Stomach (tissue), 4 donors: ENCODE measurements at regions not wholly inside any gene's neighbourhood (a gene's known extent, or its start where the extent isn't known, plus 50 kb on each side); places are given as distances from the start of the nearest gene placed in this dataset.

ENCODE experiments used
- CTCF ChIP-seq, 7 experiments: fragments of 450-650 bp in 4 of 7; fragments of 200-600 bp in 3 of 7; sonication (generic) in 3 of 7; IDR thresholded peaks; one replicate each; pipeline ENCODE4 v1.5.1; 2016 to 2019; ENCODE audit warnings: antibody characterized with exemption in 7 of 7, control low read depth in 2 of 7, mild to moderate bottlenecking in 1 of 7
- EP300 ChIP-seq: sonication (generic); formaldehyde crosslinking; IDR thresholded peaks from one replicate; pipeline ENCODE4 v1.6.1; 2017; ENCODE audit warnings: antibody characterized with exemption
- POLR2A ChIP-seq, 4 donors: fragments of 450-650 bp; IDR thresholded peaks; one replicate each; pipeline ENCODE4 v1.6.1; 2016; ENCODE audit warnings: antibody characterized with exemption in 4 of 4, control low read depth in 2 of 4, mild to moderate bottlenecking in 1 of 4, moderate library complexity in 1 of 4

GRCh38 chr2:60213865-60214625 lies 339.4 kb downstream of the BCL11A start:
- TF ChIP-seq CTCF (IDR thresholded peaks at IDR 0.05) (no peak), POLR2A (IDR thresholded peaks at IDR 0.05) (no peak), EP300 (no peak)
